Activated T-cell treated with anti-CD3 and anti-CD28 coated beads for 24 hours (primary cell): ENCODE measurements at regions not wholly inside any gene's neighbourhood (a gene's known extent, or its start where the extent isn't known, plus 50 kb on each side); places are given as distances from the start of the nearest gene placed in this dataset.

Experiments used
- DNase-seq: peaks from one replicate; pipeline ENCODE4 v3.0.0-alpha.2; 2020; ENCODE audit warnings: low read depth

GRCh38 chr18:34595690-34596089 is 114.4 kb upstream of the DTNA start:
- no peak for DNase-seq

DNA sequence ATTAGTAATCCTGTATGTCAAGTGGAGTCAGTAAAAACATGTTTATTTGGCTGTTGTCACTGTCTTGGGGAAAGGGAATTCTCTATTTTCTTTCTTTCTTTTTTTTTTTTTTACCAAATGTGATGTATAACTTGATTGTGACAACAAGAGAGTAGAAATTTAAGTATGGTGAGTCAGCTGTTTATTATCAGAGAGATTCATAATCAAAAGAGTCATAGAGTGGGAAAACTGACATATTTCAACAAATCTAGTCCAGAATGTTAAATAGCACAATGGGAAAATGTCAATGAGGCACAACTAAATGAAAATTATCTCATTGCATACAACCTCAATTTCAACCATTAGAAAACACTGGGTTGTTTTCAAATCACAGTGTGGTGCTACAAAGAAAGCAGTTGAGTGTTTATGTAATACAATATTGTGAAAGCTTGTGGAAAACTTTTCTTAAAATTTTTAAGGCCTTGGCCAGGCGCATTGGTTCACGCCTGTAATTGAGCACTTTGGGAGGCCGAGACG is 111.9 kb upstream of the DTNA start:
- DNase-seq, result no peak

GRCh38 chr18:34600158-34600557 is 109.9 kb upstream of the DTNA start:
- DNase-seq, result no peak

GRCh38 chr18:34600874-34601656 is 109.0 kb upstream of the DTNA start:
- no peak for DNase-seq

DNA sequence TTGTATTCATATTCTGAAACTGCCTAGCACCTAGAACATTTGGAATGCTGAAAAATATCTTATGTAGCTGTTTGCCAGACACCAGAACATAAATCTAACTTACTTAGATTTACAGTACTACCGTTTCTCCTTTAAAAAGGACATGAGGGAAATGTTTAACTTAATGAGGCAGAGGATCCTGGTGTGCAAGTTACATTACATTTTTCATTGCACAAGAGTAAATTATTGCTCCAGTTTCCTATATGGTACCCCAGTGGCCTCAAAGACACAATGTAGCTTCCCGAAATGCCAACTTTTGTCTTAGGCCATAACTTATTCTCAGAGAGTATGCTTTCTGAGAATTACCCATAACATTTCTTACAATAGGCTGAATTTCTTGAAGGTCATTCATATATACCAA is 105.5 kb upstream of the DTNA start:
- no peak for DNase-seq

GRCh38 chr18:34606851-34607250 is 103.2 kb upstream of the DTNA start:
- no peak for DNase-seq

DNA sequence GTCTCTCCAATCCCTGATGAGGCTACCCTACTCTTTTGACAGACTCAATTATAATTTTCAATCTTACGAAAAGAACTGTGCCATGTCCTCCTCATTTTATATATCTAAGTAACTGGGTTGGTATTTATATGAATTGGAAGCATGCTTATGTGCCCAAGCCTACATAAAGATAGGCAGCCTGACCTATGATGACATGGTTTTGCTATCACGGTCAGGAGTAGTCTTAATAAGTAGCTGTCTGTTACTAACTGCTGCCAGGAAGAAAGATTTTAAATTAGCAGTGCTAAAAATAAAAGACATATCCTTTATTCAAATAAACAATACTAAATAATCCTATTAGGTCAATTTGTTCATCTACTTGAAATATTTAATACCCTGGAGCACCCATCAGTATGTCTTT is 102.0 kb upstream of the DTNA start:
- no peak for DNase-seq

- no peak for DNase-seq
Observed at GRCh38 chr18:34609986-34610648, 100.0 kb upstream of the DTNA start.

DNA sequence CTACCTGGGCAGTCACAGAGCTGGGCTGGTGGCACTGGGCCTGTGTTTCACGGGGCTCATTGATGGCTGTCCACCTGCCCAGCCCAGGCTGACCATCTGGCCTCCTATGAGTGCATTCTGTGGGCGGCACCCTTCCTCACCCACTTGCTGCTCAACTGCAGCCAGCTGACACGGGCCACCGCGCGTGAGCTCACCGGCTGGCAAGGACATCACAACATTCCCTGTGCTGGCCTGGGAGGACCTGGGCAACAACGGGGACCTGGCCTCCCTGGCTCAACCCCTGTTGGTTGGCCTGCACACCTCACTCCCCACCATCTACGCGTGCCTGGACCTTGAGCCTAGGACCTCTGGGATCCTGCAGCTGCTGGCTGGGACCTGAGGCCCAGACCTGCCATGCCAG is 98.2 kb upstream of the DTNA start:
- DNase-seq, result no peak

GRCh38 chr18:34620258-34620861 is 89.7 kb upstream of the DTNA start:
- no peak for DNase-seq

- no peak for DNase-seq
Observed at GRCh38 chr18:34623557-34623956, 86.5 kb upstream of the DTNA start.

- no peak for DNase-seq
Observed at GRCh38 chr18:34624551-34624950, 85.5 kb upstream of the DTNA start.

- DNase-seq, result no peak
Observed at GRCh38 chr18:34626404-34627136, 83.5 kb upstream of the DTNA start.

DNA sequence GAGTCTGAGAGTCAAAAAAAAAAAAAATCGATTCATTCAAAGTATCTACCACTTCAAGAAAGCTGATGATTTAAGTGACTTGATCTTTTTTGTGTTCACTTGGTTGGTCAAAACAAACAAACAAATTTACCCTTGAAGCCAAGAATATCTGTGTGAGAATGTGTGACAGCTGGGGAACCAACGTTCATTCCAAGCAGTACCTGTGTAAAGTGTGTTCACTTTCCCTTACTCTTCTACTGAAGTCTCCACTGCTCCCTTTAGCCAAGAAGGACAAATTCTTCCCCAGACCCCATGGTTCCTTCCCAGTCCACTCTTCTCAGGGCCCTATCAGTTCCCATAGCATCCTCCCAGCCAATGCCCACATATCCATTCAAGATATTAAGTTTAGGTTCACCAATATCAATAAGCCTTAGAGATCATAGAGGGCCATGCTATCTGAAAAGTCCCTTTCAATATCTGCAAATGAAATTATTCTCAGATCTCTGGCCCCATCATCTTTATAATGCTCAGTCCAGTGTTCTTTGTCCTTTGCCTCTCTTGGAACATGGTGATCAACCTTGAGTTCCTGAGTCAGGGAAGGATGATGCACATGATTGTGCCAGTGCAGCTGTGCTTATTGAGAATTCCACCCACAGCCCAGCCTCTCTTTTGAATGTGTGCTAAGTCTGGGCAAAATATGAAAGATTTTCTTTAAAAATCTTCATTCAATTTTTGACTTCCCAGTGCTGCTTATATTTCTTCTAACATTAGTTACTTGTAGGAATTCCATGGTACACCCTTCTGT is 82.8 kb upstream of the DTNA start:
- DNase-seq, result no peak

GRCh38 chr18:34631093-34631966 is 78.8 kb upstream of the DTNA start:
- DNase-seq, result no peak

DNA sequence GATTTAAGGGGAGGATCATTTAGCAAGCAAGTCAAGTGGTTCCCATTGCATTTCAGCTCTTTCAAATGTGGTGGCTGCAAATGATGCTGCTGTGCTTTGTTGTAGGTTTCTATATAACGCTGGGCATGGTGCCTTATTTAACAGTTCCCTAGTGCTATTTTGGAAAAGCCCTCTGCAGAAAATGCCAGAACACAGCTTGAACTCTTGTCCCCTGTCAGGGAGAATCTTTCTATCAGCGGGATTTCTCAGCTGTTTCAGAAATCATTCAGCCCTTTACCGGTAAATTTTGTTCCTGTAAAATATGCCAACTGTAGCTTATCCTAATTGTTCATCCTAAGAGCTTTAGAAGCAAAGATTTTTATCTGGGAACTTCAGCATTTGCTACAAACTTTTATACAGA is 77.8 kb upstream of the DTNA start:
- DNase-seq, result no peak

DNA sequence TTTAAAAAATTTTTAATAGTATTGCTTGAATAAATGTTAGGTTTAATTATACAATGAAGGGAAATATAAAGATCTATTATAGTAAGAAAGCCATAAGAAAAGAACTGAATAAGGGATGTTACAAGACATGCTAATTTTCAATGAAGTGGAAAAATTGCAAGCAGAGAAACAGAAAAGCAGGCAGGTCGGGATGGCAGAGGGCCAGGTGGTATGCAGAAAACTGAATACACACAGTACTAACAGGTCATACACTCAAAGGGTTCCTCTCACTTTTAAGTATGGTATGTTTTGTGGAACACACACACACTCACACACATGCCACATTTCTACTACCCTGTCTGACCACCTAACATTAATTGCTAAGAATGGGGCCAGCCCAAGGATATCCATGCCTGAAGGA is 76.7 kb upstream of the DTNA start:
- no peak for DNase-seq

DNA sequence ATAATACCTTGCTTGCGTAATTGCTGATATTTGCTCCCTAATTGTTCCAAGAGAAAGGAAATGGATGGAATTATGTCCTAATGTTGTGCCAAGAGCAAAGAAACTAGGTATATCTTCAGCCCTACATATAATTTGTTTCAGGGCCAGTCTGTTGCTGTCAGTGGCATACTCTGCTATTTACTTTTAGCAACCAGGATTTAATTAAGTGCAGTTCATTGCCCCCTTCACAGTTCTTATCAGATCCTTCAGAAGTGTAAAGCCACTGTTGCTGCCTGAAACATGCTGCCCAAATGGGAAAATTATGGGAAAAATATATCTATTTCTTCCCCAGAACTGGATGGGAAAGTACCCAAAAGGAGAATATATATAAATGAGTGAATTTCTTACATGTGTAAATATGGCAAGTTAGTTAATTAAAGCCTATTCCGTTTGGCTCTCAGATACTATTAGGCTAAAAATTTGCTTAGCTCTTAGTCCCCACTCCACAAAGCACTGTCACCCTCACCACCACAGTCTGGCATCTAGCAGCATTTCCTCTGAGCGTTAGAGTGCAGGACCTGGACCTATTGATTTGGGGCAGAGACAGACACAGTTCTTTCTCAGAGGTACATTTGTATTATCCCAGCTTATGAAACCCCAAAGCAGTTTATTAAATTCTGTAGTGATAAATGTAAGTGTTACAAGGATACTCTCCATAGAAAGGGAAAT is 72.8 kb upstream of the DTNA start:
- no peak for DNase-seq

- no peak for DNase-seq
Observed at GRCh38 chr18:34639687-34640086, 70.4 kb upstream of the DTNA start.

DNA sequence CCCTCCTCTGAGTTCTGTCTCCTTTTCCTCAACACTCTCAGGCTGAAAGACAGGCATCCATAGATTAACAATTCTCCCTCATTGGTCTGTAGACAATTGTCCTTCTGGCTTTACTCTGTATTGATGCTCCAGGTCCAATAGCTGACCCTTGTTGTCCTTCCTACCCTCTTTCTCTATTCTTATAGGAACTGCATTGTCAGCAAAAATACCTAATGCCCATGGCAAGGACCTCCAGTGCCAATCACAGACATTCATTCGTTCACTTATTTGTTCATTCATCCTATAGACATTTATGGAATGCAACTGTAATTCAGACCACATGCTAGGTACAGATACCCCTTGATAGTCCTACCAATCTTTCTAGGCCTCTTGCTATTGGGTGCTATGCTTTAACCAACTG is 69.8 kb upstream of the DTNA start:
- DNase-seq, result no peak
